GM21786 (cell line): ENCODE measurements at regions not wholly inside any gene's neighbourhood (a gene's known extent, or its start where the extent isn't known, plus 50 kb on each side); places are given as distances from the start of the nearest gene placed in this dataset.

ENCODE experiments used
- ATAC-seq: cut with Tn5 transposase; IDR thresholded peaks from one replicate; pipeline ENCODE4 v1.9.1; 2021; ENCODE audit not compliant: unreplicated experiment

DNA sequence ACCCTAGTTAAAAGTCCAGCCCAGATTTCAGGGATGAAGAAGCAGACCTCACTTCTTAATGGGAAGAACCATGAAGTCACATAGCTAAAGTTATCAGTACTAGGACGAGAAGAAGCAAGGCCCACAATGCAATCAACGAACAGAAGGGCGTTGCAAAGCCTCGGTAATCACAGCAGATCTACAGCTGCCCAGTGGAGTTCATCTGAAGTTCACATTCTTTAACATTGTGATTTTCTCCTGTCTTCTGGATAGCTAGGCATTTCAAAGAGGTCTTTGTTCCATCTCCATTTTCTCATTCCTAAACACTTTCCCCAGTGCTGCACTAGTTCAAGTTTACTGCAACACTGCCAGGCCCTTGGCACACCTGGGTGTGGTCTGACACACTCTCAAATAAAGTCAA lies 226.7 kb upstream of the N4BP1 start:
- no peak for ATAC-seq

GRCh38 chr16:48836067-48836466 lies 226.1 kb upstream of the N4BP1 start:
- ATAC-seq: no peak

DNA sequence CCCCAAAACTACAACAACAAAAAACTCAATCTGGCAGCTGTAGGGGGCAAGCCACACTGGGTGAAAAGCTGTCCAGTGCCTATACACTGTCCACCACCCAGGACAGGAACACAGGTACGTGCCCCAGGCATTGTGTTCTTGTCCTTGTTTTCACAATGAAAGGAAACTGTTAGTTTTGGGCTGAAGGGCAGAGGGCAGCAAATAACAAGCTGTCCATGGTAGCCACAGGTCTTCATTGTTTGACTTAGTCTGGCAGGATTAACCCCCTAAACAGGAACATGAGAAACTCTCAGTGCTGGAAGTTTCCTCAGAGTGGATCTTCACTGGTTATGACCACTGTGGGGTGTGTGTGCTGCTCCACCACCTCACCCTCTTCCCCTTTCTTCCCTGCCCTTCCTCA lies 224.6 kb upstream of the N4BP1 start:
- ATAC-seq: no peak

DNA sequence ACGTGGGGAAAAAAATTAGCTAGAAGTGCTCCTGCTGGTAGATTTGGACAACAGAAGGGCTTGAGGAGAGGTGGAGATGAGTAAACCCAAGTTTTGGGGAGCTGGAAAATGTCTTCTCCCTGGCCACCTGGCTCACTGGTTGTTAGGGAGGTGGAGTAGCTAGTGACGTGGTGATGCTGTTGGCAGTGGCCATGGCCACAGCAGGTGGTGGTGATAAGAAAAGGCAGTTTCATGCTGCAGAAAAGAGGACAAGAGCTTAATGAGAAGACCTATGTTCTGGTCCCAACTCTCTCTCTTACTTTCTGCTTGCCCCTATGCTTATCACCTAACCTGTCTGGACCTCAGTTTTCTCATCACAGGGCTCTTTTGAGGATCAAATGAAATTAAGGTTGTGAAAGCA lies 223.5 kb upstream of the N4BP1 start:
- no peak for ATAC-seq

DNA sequence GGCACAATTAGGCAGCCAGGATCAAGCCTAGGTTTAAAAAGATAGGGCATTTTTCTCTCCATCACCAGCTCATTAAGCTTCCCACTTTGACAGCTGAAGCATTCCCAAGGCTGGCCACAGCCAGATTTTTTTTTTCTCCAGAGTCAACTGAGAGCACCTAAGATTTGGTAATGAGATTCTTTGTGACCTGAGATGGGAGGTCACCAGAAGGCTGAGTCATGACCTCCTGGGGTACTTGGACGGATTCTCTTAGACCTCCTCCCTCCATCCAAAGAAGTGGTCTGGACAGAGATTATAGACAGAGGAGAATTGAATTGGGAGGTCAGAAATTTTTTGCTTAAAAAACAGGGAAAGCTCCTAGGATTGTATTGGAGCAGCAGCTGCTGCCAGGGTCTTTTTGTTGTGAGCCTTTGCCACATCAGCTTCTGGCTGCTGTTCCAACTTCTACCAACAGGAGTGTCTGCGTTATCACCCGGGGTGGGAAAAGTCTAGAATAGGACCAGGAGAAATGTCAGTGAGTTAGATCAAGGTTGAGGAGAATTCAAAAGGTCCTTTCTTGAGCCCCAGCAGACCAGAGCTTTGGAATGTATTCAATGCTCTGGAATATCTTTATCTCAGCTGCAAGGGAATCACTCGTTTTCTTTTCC lies 221.2 kb upstream of the N4BP1 start:
- no peak for ATAC-seq

DNA sequence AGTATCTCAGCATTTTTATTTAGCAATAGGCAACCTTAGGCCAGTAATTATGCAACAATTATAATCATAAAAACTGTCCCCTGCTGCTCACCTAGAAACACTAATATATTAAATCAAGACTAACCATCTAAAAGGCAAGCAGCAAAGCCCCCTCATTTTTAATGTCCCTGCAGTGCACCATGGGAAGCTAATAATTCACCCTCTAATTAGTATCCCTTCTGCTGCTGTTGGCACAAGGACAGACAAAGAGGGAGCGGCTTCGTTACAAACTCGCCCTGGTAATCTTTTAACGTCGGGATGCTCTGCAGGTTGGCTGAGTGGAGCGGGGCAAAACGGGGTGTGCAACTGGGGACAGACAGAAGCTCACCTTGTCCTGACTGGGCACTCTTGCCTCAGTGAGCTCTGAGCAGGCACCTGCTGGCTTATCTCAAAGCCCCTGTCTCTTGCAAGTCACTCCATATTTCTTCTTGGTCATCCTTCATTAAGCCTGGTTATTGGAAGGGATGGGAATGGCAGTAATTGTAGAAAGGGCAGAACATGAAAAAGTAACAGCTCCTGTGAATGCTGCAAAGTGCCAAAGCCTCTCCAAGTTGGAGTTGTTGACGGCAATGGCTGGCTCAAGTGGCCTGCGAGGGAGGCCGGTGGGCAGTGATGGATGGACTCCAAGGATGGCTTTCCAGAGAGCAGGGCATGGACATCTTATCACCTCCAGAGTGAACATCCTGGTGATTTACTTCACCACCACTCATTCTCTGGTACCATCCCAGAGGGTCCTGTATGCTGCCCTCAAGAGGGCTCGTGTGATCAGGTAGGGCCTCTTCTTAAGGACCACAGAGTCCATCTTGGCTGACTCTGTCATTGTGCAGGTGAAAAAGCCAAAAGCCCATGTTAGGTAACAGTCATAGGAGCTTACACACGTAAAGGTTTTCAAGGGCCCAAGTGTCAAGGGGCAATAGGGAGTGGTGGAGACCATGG lies 219.6 kb upstream of the N4BP1 start:
- no peak for ATAC-seq

DNA sequence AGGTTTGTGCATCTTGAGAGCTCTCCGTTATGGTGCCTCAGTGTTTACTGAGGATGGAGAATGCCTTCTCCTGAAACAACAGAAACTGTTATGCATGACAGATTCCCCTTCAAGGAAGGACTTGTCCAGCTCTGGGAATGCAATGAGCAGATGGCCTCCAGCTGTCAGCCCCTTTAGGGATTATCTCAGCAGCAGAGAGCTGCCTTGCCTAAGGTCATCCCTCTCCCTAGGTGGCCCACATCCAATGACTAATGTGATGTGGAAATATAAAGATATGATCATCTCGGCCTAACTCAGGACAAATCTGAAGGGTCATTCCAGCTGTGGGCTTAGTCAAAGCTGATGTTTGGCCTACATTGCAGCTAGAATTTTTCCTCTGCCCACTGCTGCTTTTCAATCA lies 214.3 kb upstream of the N4BP1 start:
- no peak for ATAC-seq

DNA sequence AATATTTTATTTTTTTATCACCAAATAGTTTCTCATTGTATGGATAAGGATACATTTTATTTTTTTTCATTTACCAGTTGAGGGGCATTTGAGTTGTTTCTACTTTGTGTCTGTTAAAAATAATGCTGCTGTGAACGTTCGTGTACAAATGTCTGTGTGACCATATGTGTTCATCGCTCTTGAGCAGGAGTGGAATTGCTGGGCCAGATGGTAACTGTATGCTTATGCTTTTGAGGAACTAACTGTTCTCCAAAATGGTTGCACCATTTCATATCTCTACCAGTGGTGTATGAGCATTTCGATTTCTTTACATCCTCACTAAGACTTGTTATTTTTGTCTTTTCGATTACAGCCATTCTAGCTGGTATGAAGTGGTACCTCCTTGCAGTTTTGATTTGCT lies 212.5 kb upstream of the N4BP1 start:
- no peak for ATAC-seq

DNA sequence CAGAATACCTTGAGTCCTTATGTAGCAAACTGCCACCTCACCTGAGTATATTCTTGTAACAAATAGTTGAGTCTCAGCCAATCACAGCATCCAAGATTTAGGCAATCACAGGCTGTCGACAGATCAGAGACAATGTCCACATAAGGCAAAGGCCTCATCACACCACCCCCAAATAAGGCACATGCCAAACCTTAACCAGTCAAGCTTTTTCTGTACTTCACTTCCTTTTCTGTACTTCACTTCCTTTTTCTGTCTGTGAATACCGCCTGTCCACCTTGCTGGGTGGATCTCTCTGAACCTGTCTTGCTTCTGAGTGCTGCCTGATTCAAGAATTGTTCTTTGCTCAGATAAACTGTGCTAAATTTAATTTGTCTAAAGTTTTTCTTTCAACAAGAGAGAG lies 210.4 kb upstream of the N4BP1 start:
- peak; percentile 56 for ATAC-seq

- no peak for ATAC-seq
These were observed 208.3 kb upstream of the N4BP1 start for GRCh38 chr16:48818257-48818656.

DNA sequence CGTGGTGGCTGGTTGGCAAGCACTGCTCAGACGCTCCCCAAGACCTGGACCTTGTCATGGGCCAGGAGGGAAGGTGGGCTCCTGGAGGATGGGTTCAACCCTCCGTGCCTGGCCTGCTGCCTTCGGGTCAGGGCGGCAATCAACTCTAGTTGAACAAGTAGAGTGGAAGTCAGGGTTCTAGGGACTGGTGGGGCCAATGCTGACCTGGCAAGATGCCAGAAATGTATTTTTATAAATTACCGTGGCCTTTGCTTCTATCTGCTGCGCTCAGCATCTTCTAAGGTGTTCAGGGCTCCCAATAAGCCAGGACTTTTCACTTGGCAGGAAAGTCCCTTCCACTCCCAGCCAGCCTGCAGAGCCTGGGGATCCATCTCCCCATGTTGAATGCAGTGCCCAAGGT lies 207.1 kb upstream of the N4BP1 start:
- ATAC-seq: no peak

- ATAC-seq: no peak
These were observed 206.4 kb upstream of the N4BP1 start for GRCh38 chr16:48816393-48816792.

DNA sequence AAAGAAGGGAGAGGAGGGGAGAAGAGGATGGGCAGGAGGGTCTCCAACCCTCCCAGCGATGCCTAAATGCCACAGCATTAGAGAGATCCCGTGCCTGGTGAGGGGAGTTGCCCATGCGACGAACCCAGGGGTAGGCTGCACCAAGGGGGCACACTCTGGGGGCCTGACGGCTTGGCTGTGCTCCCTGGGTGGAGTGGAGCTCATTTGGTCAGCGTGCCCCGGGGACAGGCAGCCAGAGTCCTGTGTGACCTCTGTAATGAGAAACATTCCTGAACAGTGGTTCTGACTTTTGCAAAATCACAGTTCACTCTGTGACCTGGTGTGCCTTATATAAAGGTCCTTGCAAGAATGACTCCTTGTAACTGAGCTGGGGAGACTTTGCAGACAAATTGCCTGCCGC lies 205.0 kb upstream of the N4BP1 start:
- ATAC-seq: no peak

DNA sequence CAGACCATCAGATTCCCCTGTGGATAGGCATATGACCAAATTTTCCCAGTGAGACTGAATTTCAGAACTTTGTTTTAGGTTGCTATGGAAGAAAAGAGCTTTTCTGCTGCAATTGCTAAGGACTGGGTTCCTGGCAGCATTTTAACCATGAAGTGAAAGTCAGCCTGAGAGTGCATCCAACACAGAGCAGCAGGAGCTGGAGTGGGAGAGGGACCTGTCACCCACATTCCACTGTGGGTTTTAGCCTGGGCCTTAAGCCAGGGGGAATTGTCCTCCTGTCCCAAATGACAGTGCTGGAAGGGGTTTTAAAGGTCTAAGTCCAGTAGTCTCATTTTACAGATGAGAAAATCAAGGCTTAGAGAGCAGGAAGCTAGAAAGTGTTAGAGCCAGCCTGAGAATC lies 203.5 kb upstream of the N4BP1 start:
- ATAC-seq: no peak

GRCh38 chr16:48812856-48813255 lies 202.9 kb upstream of the N4BP1 start:
- no peak for ATAC-seq

GRCh38 chr16:48811478-48811877 lies 201.5 kb upstream of the N4BP1 start:
- ATAC-seq: no peak

DNA sequence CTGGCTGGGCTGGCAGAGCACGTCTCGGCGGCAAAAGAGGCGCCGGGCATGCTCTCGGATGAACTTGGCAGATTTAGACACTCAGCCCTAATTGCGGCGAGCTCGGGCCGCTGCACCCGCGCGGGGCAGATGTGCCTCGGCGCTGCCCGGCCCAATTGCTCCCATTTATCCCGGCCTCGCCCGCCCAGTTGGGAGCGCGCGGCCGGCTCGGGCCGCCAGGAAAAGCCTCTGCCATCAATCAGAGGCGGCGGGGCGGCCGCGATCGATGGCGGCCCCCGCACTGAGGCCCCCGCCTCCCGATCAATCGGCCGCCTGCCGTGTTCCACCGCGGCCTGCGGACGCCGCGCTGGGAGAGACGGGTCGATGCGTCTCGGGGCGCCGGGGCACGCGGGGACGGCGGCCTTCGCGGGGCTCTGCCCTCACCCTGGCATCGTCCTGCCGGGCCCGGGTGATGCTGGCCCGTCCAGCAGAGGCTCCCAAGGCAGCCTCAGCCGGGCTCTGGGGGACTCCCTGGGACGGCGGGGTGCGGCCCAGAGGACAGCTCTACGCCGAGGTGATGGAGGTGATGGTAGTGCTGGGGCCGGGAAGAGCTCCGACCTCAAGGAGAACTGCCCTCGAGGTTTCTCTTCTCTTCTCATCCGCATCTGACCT lies 200.9 kb upstream of the N4BP1 start:
- ATAC-seq: no peak

- no peak for ATAC-seq
These were observed 200.4 kb upstream of the N4BP1 start for GRCh38 chr16:48810436-48810802.

DNA sequence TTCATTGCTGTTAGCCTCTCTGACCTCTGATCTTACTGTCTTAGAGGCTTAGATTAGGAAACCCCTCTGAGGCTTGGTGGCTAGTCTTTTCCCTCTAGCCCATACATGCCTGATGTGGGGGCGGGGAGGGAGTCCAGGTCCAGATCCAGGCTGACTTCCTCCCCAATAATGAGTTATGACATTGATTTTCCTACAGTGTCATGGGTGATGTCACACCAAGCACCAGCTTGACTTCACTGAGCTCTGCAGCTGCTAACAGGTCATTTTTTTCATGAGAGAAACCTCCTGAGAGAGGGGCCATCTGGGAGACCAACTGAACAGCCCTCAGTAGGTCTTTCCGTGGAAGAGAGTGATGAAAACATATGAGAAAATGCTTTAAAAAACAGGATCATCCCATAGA lies 180.2 kb upstream of the N4BP1 start:
- no peak for ATAC-seq

DNA sequence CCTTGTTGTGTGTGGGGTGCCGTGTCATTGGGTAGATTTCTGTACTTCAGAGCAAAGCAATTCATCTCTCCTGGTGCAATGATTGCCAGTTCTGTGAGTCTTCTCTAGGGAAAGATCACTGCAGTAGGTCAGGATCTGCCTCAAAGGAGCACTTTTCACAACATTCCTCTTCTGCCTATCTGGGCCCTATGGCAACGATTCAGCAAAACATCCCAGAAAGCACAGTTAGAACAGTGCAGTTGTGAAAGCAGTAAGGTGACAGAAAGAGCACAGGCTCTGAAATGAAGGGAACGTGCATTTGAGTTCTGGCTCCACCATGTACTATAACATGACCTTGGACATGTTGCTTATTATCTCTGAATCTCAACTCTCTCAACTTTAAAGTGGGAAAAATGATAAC lies 178.5 kb upstream of the N4BP1 start:
- no peak for ATAC-seq

- no peak for ATAC-seq
These were observed 135.6 kb upstream of the N4BP1 start for GRCh38 chr16:48745541-48745940.

DNA sequence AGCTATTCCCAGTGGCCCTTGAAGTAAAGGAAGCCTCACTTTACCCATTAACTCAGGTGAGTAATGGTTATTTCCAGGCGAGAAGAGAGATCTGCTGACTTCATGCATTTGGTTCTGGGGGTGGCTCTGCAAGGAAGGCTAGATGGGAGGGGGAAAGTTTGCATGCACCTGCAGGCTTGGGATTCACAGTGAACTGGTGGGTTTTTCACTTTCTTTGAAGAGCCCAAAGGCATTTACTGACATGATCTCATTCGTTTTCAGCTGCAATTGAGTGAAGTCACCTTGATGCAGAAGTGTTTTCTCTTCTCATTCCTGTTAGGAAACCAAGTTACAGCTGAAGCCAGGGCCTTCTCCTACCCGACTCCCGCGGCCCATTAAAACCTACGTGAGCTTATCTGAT lies 131.0 kb upstream of the N4BP1 start:
- no peak for ATAC-seq
